SK-N-SH (cell line): ENCODE measurements at regions not wholly inside any gene's neighbourhood (a gene's known extent, or its start where the extent isn't known, plus 50 kb on each side); places are given as distances from the start of the nearest gene placed in this dataset.

Experiments
- CTCF ChIP-seq: fragments of 200-600 bp; sonication (generic); IDR thresholded peaks from 2 replicates; pipeline ENCODE4 v1.6.1; 2017; ENCODE audit warnings: antibody characterized with exemption, mild to moderate bottlenecking, moderate library complexity
- EP300 ChIP-seq, 2 experiments: IDR thresholded peaks; 2 replicates each; pipeline versions ENCODE4 v1.4.0 to v1.6.1; 2012; ENCODE audit warnings: borderline replicate concordance in 1 of 2, low read depth in 1 of 2, low read length in 1 of 2
- EZH2phosphoT487 ChIP-seq: fragments of 200-600 bp; sonication (generic); IDR thresholded peaks from 2 replicates; pipeline ENCODE4 v1.6.1; 2017; ENCODE audit warnings: low read depth, mixed run types, mild to moderate bottlenecking, antibody characterized with exemption, moderate library complexity, borderline replicate concordance
- FOXJ3 ChIP-seq: sonication (generic); formaldehyde crosslinking; IDR thresholded peaks from 2 replicates; pipeline ENCODE4 v1.5.1; 2020; ENCODE audit warnings: mild to moderate bottlenecking, missing genetic modification reagents
- GABPA ChIP-seq: IDR thresholded peaks from 2 replicates; pipeline ENCODE4 v1.4.0; 2012; ENCODE audit warnings: low read depth, mild to moderate bottlenecking
- MXI1 ChIP-seq: IDR thresholded peaks from 2 replicates; pipeline ENCODE4 v1.6.1; 2012; ENCODE audit warnings: mild to moderate bottlenecking, low read depth, low read length, improper control_type of control experiment
- POLR2AphosphoS5 ChIP-seq: IDR thresholded peaks from 2 replicates; pipeline ENCODE4 v1.6.1; 2012; ENCODE audit warnings: low read depth, low read length
- RAD21 ChIP-seq: IDR thresholded peaks from 2 replicates; pipeline ENCODE4 v1.6.1; 2012; ENCODE audit warnings: mild to moderate bottlenecking, low read length
- SMC3 ChIP-seq: IDR thresholded peaks from 2 replicates; pipeline ENCODE4 v1.6.1; 2012; ENCODE audit warnings: low read depth, low read length, improper control_type of control experiment
- TEAD4 ChIP-seq: IDR thresholded peaks from 2 replicates; pipeline ENCODE4 v1.4.0; 2012; ENCODE audit warnings: mild to moderate bottlenecking, borderline replicate concordance; ENCODE audit not compliant: insufficient read depth
- USF2 ChIP-seq: fragments of 150-350 bp; IDR thresholded peaks from 2 replicates; pipeline ENCODE4 v1.6.1; 2017; ENCODE audit warnings: antibody characterized with exemption, low read length, low read depth, borderline replicate concordance
- YY1 ChIP-seq: IDR thresholded peaks from 2 replicates; pipeline ENCODE4 v1.4.0; 2012; ENCODE audit warnings: low read depth, mild to moderate bottlenecking
- TF ChIP-seq, protein P1 (sequence below): IDR thresholded peaks from 2 replicates; pipeline ENCODE4 v1.4.0; 2012; ENCODE audit warnings: low read depth, borderline replicate concordance
- TF ChIP-seq, protein P2 (sequence below): IDR thresholded peaks from 2 replicates; pipeline ENCODE4 v1.4.0; 2012; ENCODE audit warnings: low read depth

DNA sequence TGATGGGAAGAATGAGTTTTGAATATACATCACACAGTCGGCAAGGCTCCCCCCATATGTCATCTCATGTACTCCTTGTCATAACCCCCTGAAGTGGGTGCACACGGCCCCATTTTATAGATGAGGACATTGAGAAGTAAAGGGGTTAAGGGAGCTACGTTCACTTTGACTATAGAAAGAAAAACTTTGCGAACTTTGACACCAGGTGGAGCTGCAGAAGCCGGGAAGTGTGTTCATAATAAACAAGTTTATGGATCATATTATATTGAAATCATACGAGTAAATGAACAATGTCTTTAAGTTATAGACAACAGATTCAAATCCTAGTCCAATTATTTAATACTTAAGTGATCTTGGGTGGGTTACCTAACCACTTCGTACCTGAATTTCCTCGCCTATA lies 203.8 kb upstream of the PITX2 start:
- TF ChIP-seq CTCF (no peak), RAD21 (no peak), USF2 (no peak), SMC3 (no peak), EP300 (IDR thresholded peaks at IDR 0.05; ENCODE audit: borderline replicate concordance in 1 of 2, low read depth in 1 of 2, low read length in 1 of 2) (no peak), GABPA (no peak), POLR2AphosphoS5 (no peak), TEAD4 (no peak), YY1 (no peak), FOXJ3 (no peak), MXI1 (no peak), EZH2phosphoT487 (no peak)
- TF ChIP-seq, protein P1, sequence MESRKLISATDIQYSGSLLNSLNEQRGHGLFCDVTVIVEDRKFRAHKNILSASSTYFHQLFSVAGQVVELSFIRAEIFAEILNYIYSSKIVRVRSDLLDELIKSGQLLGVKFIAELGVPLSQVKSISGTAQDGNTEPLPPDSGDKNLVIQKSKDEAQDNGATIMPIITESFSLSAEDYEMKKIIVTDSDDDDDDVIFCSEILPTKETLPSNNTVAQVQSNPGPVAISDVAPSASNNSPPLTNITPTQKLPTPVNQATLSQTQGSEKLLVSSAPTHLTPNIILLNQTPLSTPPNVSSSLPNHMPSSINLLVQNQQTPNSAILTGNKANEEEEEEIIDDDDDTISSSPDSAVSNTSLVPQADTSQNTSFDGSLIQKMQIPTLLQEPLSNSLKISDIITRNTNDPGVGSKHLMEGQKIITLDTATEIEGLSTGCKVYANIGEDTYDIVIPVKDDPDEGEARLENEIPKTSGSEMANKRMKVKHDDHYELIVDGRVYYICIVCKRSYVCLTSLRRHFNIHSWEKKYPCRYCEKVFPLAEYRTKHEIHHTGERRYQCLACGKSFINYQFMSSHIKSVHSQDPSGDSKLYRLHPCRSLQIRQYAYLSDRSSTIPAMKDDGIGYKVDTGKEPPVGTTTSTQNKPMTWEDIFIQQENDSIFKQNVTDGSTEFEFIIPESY: no peak
- TF ChIP-seq, protein P2, sequence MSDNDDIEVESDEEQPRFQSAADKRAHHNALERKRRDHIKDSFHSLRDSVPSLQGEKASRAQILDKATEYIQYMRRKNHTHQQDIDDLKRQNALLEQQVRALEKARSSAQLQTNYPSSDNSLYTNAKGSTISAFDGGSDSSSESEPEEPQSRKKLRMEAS: no peak
